ENCODE measurements at regions not wholly inside any gene's neighbourhood (a gene's known extent, or its start where the extent isn't known, plus 50 kb on each side); places are given as distances from the start of the nearest gene placed in this dataset.

DNA sequence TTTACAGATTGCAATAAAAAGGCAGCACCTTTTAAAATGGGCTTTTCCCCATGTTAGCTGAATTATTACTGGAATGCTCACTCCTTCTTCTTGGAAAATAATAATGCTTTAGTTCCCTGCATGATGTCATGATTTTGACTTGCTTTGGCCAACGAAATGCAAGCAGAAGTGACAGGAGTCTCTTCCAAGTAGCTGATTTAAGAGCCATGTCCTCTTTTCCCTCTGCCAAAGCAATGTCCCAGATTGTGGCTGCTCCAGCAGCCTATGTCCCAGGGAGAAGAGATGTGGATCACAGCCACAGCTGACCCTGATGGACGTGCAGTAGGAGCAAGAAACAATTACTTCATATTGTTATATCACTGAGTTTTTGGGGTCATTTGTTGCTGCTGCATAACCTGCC lies 246.6 kb downstream of the HAPSTR1 start:
- in situ Hi-C loops (cut with MboI) = no loop called here
- no peaks in the 10 kb centered on the region for H4K20me1 ChIP-seq (ENCODE audit: insufficient read depth)
- H2AFZ ChIP-seq = no peak overlapping the region
- WGBS, 2 experiments (ENCODE audit: low coverage in 1 of 2, low lambda C conversion rate in 2 of 2, missing lambda C conversion rate in 2 of 2) = 0 to 3% methylated on average over 2 of the region's 2 CpGs
- no peaks in the 10 kb centered on the region for H3K36me3 ChIP-seq (ENCODE audit: low read depth)
- H3K4me2 ChIP-seq (ENCODE audit: unreplicated experiment) = no peak overlapping the region
- H3K4me1 ChIP-seq (ENCODE audit: insufficient read depth) = no peaks in the 10 kb centered on the region
- H3K27ac ChIP-seq = no peak overlapping the region
- H3K9me3 ChIP-seq (ENCODE audit: low read depth) = no peaks in the 10 kb centered on the region
- no peaks in the 10 kb centered on the region for H3F3A ChIP-seq (ENCODE audit: insufficient read depth)
- no peak for DNase-seq
- H3K4me3 ChIP-seq = no peak overlapping the region
- no peak overlapping the region for H3K9ac ChIP-seq
- TF ChIP-seq EZH2 (IDR thresholded peaks at IDR 0.05; ENCODE audit: insufficient read depth, poor library complexity, severe bottlenecking) = no peak
- TF ChIP-seq EZH2phosphoT487 (IDR thresholded peaks at IDR 0.05; ENCODE audit: insufficient read depth, low read depth) = no peak
- H3K9me2 ChIP-seq (ENCODE audit: insufficient read depth) = no peaks in the 10 kb centered on the region
- H3K27me3 ChIP-seq (replicated peaks; ENCODE audit: insufficient read depth) = no peaks in the 10 kb centered on the region
- no peaks in the 10 kb centered on the region for H3K79me2 ChIP-seq (ENCODE audit: insufficient read depth)

DNA sequence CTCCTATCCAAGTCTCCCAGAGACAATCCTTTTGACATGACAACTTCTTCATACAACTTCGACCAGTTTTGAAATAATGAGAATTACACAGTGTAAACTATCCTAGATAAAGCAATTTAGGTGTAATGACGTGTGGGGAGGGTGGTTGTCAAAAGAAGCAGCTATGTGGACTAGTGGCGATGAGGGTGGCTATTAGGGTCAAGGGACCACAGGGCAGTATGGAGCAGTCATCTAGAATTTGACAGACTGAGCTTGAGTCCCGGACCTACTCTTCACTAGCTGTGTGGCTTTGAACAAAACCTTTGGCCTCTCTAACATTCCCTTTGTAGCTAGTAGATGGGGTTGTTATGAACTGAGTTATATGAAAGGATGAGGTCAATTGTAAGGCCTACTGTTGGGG lies 247.1 kb downstream of the HAPSTR1 start:
- Histone ChIP-seq H3K4me2 (ENCODE audit: unreplicated experiment) (no peak overlapping the region), H3K79me2 (ENCODE audit: insufficient read depth) (no peaks in the 10 kb centered on the region), H4K20me1 (ENCODE audit: insufficient read depth) (no peaks in the 10 kb centered on the region), H3K4me1 (ENCODE audit: insufficient read depth) (no peaks in the 10 kb centered on the region), H3K36me3 (ENCODE audit: low read depth) (no peaks in the 10 kb centered on the region), H3K9me3 (ENCODE audit: low read depth) (no peaks in the 10 kb centered on the region), H3K9ac (no peak overlapping the region), H3K27me3 (replicated peaks; ENCODE audit: insufficient read depth) (no peaks in the 10 kb centered on the region), H3K9me2 (ENCODE audit: insufficient read depth) (no peaks in the 10 kb centered on the region), H3K4me3 (no peak overlapping the region), H2AFZ (no peak overlapping the region), H3K27ac (no peak overlapping the region), H3F3A (ENCODE audit: insufficient read depth) (no peaks in the 10 kb centered on the region)
- WGBS, 2 experiments (ENCODE audit: low coverage in 1 of 2, low lambda C conversion rate in 2 of 2, missing lambda C conversion rate in 2 of 2) = 7 to 10% methylated on average over 4 of the region's 4 CpGs
- in situ Hi-C loops (cut with MboI) = no loop called here
- TF ChIP-seq EZH2phosphoT487 (IDR thresholded peaks at IDR 0.05; ENCODE audit: insufficient read depth, low read depth) = no peak
- no peak for TF ChIP-seq EZH2 (IDR thresholded peaks at IDR 0.05; ENCODE audit: insufficient read depth, poor library complexity, severe bottlenecking)
- DNase-seq = no peak

DNA sequence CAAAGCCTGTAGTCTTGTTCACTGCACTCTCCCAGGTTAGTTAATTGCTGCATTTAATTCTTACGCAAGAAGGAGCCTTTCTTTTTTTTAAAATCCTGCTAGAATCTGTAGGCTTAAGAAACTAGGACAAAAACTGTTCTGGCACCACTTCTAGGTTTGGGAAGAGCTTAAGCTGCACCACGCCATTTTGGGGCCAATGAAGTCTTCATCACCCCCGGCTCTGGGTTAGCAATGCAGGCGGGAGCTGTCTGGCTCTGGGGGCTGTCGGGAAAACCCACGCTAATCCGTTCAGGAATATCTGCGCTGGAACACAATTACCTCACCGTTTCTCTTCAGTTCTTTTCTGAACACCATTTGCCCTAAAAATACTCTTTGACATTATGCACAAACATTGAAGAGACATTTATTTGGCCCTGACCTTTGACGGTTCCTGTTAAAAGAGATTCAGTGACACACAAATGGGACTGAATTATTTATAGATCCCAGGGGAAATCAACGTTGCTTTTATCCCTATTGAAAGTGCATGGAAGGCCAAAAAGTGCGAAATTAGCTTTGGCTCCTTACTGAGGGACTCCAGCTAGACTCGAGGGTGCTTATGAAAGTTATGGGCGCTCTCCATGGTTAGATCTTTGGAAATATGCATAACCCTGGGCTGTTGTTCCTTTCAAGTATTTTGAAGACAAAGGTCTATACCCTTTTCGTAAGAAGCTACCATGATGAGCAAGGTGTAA lies 249.2 kb downstream of the HAPSTR1 start:
- H3K9me3 ChIP-seq (ENCODE audit: low read depth) = no peaks in the 10 kb centered on the region
- H3K27me3 ChIP-seq (replicated peaks; ENCODE audit: insufficient read depth) = no peaks in the 10 kb centered on the region
- in situ Hi-C loops (cut with MboI) = no loop called here

DNA sequence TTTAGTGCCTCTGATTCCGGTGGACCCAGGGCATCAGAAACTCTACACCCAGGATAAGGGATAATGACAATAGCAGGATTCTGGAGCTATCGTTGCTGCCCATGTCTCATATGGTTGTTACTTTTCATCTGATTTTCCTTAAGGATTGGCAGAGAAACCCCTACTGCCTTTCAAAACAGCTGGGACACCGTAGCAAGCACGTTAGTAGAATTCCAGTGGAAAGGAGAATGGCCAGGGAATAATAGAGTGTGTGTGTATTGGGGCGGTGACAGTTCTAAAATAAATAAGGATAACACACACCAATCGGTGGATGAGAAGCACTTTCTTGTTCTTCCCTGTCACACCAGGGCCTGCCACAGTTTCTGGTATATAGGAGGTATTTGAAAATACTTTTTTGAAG lies 251.8 kb downstream of the HAPSTR1 start:
- in situ Hi-C loops (cut with MboI) = no loop called here
- Histone ChIP-seq H2AFZ (no peak overlapping the region), H3K79me2 (ENCODE audit: insufficient read depth) (no peaks in the 10 kb centered on the region), H4K20me1 (ENCODE audit: insufficient read depth) (no peaks in the 10 kb centered on the region), H3K9me3 (ENCODE audit: low read depth) (no peaks in the 10 kb centered on the region), H3K4me1 (ENCODE audit: insufficient read depth) (no peaks in the 10 kb centered on the region), H3K27me3 (replicated peaks; ENCODE audit: insufficient read depth) (no peaks in the 10 kb centered on the region), H3K4me2 (ENCODE audit: unreplicated experiment) (no peak overlapping the region), H3K9me2 (ENCODE audit: insufficient read depth) (no peaks in the 10 kb centered on the region), H3F3A (ENCODE audit: insufficient read depth) (no peaks in the 10 kb centered on the region), H3K27ac (no peak overlapping the region), H3K9ac (no peak overlapping the region), H3K36me3 (ENCODE audit: low read depth) (no peaks in the 10 kb centered on the region), H3K4me3 (no peak overlapping the region)
- WGBS, 2 experiments (ENCODE audit: low coverage in 1 of 2, low lambda C conversion rate in 2 of 2, missing lambda C conversion rate in 2 of 2) = 3% methylated on average over 6 of the region's 6 CpGs
- no peak for TF ChIP-seq EZH2 (IDR thresholded peaks at IDR 0.05; ENCODE audit: insufficient read depth, poor library complexity, severe bottlenecking)
- no peak for TF ChIP-seq EZH2phosphoT487 (IDR thresholded peaks at IDR 0.05; ENCODE audit: insufficient read depth, low read depth)
- no peak for DNase-seq

More for the DNA sequence above, 249.2 kb downstream of the HAPSTR1 start:
- H3K79me2 ChIP-seq (ENCODE audit: insufficient read depth) = no peaks in the 10 kb centered on the region
- H3K4me3 ChIP-seq = no peak overlapping the region
- no peaks in the 10 kb centered on the region for H3K9me2 ChIP-seq (ENCODE audit: insufficient read depth)
- H3K4me1 ChIP-seq (ENCODE audit: insufficient read depth) = no peaks in the 10 kb centered on the region
- H3K4me2 ChIP-seq (ENCODE audit: unreplicated experiment) = no peak overlapping the region
- no peak for TF ChIP-seq EZH2 (IDR thresholded peaks at IDR 0.05; ENCODE audit: insufficient read depth, poor library complexity, severe bottlenecking)
- no peak for TF ChIP-seq EZH2phosphoT487 (IDR thresholded peaks at IDR 0.05; ENCODE audit: insufficient read depth, low read depth)
- H3F3A ChIP-seq (ENCODE audit: insufficient read depth) = no peaks in the 10 kb centered on the region
- H3K9ac ChIP-seq = no peak overlapping the region
- whole genome bisulfite sequencing, 2 experiments (ENCODE audit: low coverage in 1 of 2, low lambda C conversion rate in 2 of 2, missing lambda C conversion rate in 2 of 2) = 13 to 16% methylated on average over 15 of the region's 15 CpGs
- H2AFZ ChIP-seq = no peak overlapping the region
- H4K20me1 ChIP-seq (ENCODE audit: insufficient read depth) = no peaks in the 10 kb centered on the region
- H3K36me3 ChIP-seq (ENCODE audit: low read depth) = no peaks in the 10 kb centered on the region
- H3K27ac ChIP-seq = no peak overlapping the region
- no peak for DNase-seq
